K562 (cell line): ENCODE measurements at regions not wholly inside any gene's neighbourhood (a gene's known extent, or its start where the extent isn't known, plus 50 kb on each side); places are given as distances from the start of the nearest gene placed in this dataset.

Experiments
- ATAC-seq: fragments of 200-7000 bp; cut with Tn5 transposase; 3 replicates; pipeline ENCODE4 v1.9.1; 2020; ENCODE audit warnings: moderate library complexity
- BruUV-seq: library from RNA; stranded (reverse); fragments of 400-500 nt; replicated peaks from 2 replicates; lab custom pipeline; 2021; lab: Mats Ljungman, UMichigan
- CTCF ChIA-PET: fragments of 300-600 bp; formaldehyde crosslinking; extraction: SDS; loops from one replicate; lab custom pipeline; 2021; ENCODE audit warnings: low intra/inter-chr PET ratio; lab: Yijun Ruan, JAX
- POLR2A ChIA-PET: fragments of 300-600, 350-650 bp; sonication (Branson Sonifier 250); formaldehyde crosslinking; extraction: SDS; loops from one replicate; lab custom pipeline; 2021; ENCODE audit warnings: antibody characterized with exemption, inconsistent platforms; lab: Yijun Ruan, JAX
- DNase-seq, 4 experiments: peaks; one replicate each; pipeline versions ENCODE4 v3.0.0 to v3.0.0-alpha.2; 2011 to 2018; ENCODE audit warnings: low spot score in 3 of 4, mixed read lengths in 3 of 4; ENCODE audit errors: extremely low read depth in 1 of 4
- FAIRE-seq: peaks from 2 replicates; lab custom pipeline; 2011; peaks lifted over from hg19 to GRCh38; lab: Jason Lieb, UNC
- H2AFZ ChIP-seq: 2 replicates; pipeline ENCODE4 v1.6.0; 2011; ENCODE audit warnings: low read depth, low read length, control low read depth, inconsistent platforms
- H3K27ac ChIP-seq: fragments of 200-600 bp; 3 replicates; pipeline ENCODE4 v1.8.0; 2011; ENCODE audit warnings: low read depth, mild to moderate bottlenecking, control low read depth, inconsistent platforms, low read length, moderate library complexity, mixed read lengths; ENCODE audit errors: extremely low read depth
- H3K27me3 ChIP-seq, 2 experiments: fragments of 300-600 bp in 1 of 2; 2 replicates in 1 of 2; 3 replicates in 1 of 2; pipeline versions ENCODE4 v1.6.0 to v1.8.0; 2011; ENCODE audit warnings: inconsistent platforms in 2 of 2, low read length in 2 of 2, mild to moderate bottlenecking in 1 of 2, mixed read lengths in 1 of 2, moderate library complexity in 1 of 2; ENCODE audit not compliant: control insufficient read depth in 2 of 2, insufficient read depth in 2 of 2
- H3K36me3 ChIP-seq: fragments of 300-600 bp; 3 replicates; pipeline ENCODE4 v1.8.0; 2011; ENCODE audit warnings: mild to moderate bottlenecking, low read length, inconsistent platforms; ENCODE audit not compliant: control insufficient read depth, insufficient read depth
- H3K4me1 ChIP-seq, 2 experiments: fragments of 200-600 bp in 1 of 2; replicated peaks in 1 of 2; 2 replicates in 1 of 2; 3 replicates in 1 of 2; pipeline versions ENCODE4 v1.5.1 to v1.8.0; 2011; ENCODE audit warnings: inconsistent platforms in 2 of 2, low read length in 2 of 2, mild to moderate bottlenecking in 1 of 2, mixed read lengths in 1 of 2, moderate library complexity in 1 of 2; ENCODE audit not compliant: control insufficient read depth in 2 of 2, insufficient read depth in 2 of 2
- H3K4me2 ChIP-seq: 2 replicates; pipeline ENCODE4 v1.6.1; 2011; ENCODE audit warnings: low read length, control low read depth, inconsistent platforms, mixed read lengths; ENCODE audit not compliant: insufficient read depth
- H3K4me3 ChIP-seq: fragments of 200-600 bp; sonication (generic), shearing (Covaris generic); 2 replicates; pipeline ENCODE4 v1.5.1; 2016; ENCODE audit warnings: control low read depth, inconsistent platforms
- H3K79me2 ChIP-seq: fragments of 200-600 bp; 3 replicates; pipeline ENCODE4 v1.8.0; 2011; ENCODE audit warnings: low read length, inconsistent platforms; ENCODE audit not compliant: control insufficient read depth, insufficient read depth
- H3K9ac ChIP-seq, 2 experiments: 2 replicates each; pipeline versions ENCODE4 v1.6.0 to v1.6.1; 2011; ENCODE audit warnings: low read depth in 2 of 2, low read length in 2 of 2, control low read depth in 1 of 2, inconsistent platforms in 1 of 2, mild to moderate bottlenecking in 1 of 2, mixed read lengths in 1 of 2; ENCODE audit not compliant: insufficient read depth in 1 of 2
- H3K9me1 ChIP-seq: one replicate; pipeline ENCODE4 v1.6.0; 2011; ENCODE audit warnings: inconsistent platforms, mild to moderate bottlenecking, low read length, moderate library complexity; ENCODE audit not compliant: control insufficient read depth, insufficient read depth
- H3K9me3 ChIP-seq: replicated peaks from 2 replicates; pipeline ENCODE4 v1.5.1; 2011; ENCODE audit warnings: low read depth, low read length, inconsistent platforms; ENCODE audit not compliant: control insufficient read depth, insufficient read depth
- H4K20me1 ChIP-seq: replicated peaks from 2 replicates; pipeline ENCODE4 v1.6.1; 2011; ENCODE audit warnings: low read length, inconsistent platforms, mixed read lengths; ENCODE audit not compliant: control insufficient read depth, insufficient read depth
- ZBTB8A ChIP-seq: fragments of 450-650 bp; IDR thresholded peaks from 2 replicates; pipeline ENCODE4 v1.6.1; 2018; ENCODE audit warnings: mild to moderate bottlenecking, moderate library complexity; ENCODE audit not compliant: partially characterized antibody
- WGBS: fragments of 100-300 bp; shearing (Covaris generic); methylation state at CpG from one replicate; pipeline ENCODE4 v1.1.6; 2016; ENCODE audit warnings: low coverage, mixed read lengths; ENCODE audit not compliant: insufficient coverage; ENCODE audit errors: missing lambda C conversion rate; 5-methylcytosine and 5-hydroxymethylcytosine counted together
- in situ Hi-C: fragments of 300-500 bp; cut with MboI; formaldehyde crosslinking; loops from 4 replicates; pipeline ENCODE4 v1.15.0; 2018; ENCODE audit warnings: inconsistent platforms, mixed read lengths
- intact Hi-C: fragments of 100-400 bp; cut with micrococcal nuclease; formaldehyde crosslinking; loops from 2 replicates; pipeline ENCODE4 v1.14.2; 2022
- TF ChIP-seq, protein P1 (sequence below), 2 experiments: fragments of 450-650 bp; IDR thresholded peaks; 2 replicates each; pipeline ENCODE4 v1.6.1; 2016
- TF ChIP-seq, protein P2 (sequence below): fragments of 450-650 bp; conservative IDR thresholded peaks from 2 replicates; pipeline ENCODE4 v1.6.1; 2016; ENCODE audit warnings: missing genetic modification characterization, low read depth, mild to moderate bottlenecking, control low read depth, missing compliant biosample characterization

DNA sequence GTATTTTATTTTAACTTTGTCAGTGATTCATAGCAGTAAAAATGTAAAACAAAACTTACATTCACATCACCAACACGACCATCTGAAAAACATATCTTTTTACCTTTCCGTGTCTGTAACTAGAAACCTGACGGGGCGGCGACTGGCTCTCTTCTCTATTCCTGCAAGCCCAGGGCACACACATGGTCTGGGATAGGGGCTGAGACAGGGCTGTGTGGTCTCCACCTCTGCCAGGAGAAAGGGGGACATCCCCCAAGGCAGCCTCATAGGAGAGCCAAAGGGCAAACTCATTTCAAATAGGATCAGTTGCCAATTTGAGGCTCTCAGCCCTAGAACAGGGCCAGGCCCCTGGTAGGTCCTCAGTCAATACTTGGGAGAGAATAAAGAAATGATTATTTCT, 359.4 kb downstream of the TCERG1L start (continued):
- TF ChIP-seq, protein P1, sequence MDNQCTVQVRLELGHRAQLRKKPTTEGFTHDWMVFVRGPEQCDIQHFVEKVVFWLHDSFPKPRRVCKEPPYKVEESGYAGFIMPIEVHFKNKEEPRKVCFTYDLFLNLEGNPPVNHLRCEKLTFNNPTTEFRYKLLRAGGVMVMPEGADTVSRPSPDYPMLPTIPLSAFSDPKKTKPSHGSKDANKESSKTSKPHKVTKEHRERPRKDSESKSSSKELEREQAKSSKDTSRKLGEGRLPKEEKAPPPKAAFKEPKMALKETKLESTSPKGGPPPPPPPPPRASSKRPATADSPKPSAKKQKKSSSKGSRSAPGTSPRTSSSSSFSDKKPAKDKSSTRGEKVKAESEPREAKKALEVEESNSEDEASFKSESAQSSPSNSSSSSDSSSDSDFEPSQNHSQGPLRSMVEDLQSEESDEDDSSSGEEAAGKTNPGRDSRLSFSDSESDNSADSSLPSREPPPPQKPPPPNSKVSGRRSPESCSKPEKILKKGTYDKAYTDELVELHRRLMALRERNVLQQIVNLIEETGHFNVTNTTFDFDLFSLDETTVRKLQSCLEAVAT (IDR thresholded peaks at IDR 0.05): no peak

DNA sequence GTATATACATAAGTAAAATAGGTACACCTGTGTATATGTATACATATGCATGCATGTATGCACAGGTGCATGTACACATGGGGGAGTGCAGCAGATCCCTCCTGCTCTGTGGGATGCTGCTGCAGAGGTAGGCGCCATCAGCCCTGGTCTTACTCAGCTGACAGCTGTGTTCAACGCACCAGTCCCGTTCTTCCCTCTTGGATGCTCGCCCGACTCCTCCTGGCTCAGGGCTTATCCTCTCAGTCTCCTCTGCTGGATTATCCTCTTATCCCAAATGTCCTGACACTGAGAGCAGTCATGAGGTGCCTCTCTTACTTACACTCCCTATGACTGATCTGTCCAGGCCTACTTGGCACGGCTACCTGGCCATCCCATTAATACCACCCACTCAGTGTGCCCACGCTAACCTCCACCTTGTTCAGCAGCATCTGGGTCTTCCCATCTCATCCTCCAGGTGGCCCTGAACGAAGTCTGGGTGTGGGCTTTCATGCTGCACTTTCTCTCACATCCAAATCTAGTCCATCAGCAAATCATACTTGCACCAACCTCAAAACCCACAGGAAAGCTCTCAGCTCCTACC, 357.1 kb downstream of the TCERG1L start:
- CTCF ChIA-PET: no interaction called here
- Histone ChIP-seq H4K20me1 (no peaks in the 10 kb centered on the region), H3K4me3 (no peak overlapping the region), H3K27ac (no peak overlapping the region), H2AFZ (no peak overlapping the region), H3K4me2 (no peak overlapping the region), H3K36me3 (no peaks in the 10 kb centered on the region), H3K27me3 (peaks cover 0 to 11% of the 10 kb centered on the region in 2 experiments; a peak in 2 of 5 replicates), H3K9me1 (no peaks in the 10 kb centered on the region), H3K79me2 (no peaks in the 10 kb centered on the region), H3K9me3 (no peaks in the 10 kb centered on the region), H3K4me1 (no peaks in the 10 kb centered on the region), H3K9ac (no peak overlapping the region)
- 0% methylated on average over 6 of the region's 8 CpGs for WGBS
- in situ Hi-C loops: no loop called here
- POLR2A ChIA-PET: no interaction called here
- no peak for DNase-seq
- no peak for FAIRE-seq
- no TSS peak for BruUV-seq
- no peak for ATAC-seq
- TF ChIP-seq ZBTB8A: no peak
- TF ChIP-seq, protein P2, sequence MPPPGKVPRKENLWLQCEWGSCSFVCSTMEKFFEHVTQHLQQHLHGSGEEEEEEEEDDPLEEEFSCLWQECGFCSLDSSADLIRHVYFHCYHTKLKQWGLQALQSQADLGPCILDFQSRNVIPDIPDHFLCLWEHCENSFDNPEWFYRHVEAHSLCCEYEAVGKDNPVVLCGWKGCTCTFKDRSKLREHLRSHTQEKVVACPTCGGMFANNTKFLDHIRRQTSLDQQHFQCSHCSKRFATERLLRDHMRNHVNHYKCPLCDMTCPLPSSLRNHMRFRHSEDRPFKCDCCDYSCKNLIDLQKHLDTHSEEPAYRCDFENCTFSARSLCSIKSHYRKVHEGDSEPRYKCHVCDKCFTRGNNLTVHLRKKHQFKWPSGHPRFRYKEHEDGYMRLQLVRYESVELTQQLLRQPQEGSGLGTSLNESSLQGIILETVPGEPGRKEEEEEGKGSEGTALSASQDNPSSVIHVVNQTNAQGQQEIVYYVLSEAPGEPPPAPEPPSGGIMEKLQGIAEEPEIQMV (tag): no peak
- intact Hi-C loops: no loop called here
